HCT116 (cell line): ENCODE measurements at regions not wholly inside any gene's neighbourhood (a gene's known extent, or its start where the extent isn't known, plus 50 kb on each side); places are given as distances from the start of the nearest gene placed in this dataset.

Experiments used
- ATAC-seq: fragments of 200-7000 bp; cut with Tn5 transposase; 2 replicates; pipeline ENCODE4 v1.9.1; 2020; ENCODE audit warnings: mild to moderate bottlenecking, moderate library complexity
- BruUV-seq: library from RNA; stranded (reverse); fragments of 400-500 nt; replicated peaks from 2 replicates; lab custom pipeline; 2021; lab: Mats Ljungman, UMichigan
- CTCF ChIA-PET: fragments of 300-600 bp; sonication (Branson Sonifier 250); formaldehyde crosslinking; loops from one replicate; lab custom pipeline; 2021; ENCODE audit warnings: antibody characterized with exemption; lab: Charles Lee
- POLR2A ChIA-PET: fragments of 300-600, 350-600 bp; sonication (Branson Sonifier 250); formaldehyde crosslinking; loops from one replicate; lab custom pipeline; 2021; ENCODE audit warnings: antibody characterized with exemption; lab: Charles Lee
- RAD21 ChIA-PET, 2 experiments: fragments of 300-600 bp; sonication (Branson Sonifier 250); formaldehyde crosslinking; loops; one replicate each; lab custom pipeline; 2023; ENCODE audit warnings: low total read pairs in 2 of 2; ENCODE audit not compliant: uncharacterized antibody in 2 of 2, unreplicated experiment in 2 of 2, low non-redundant PET in 1 of 2; lab: Charles Lee
- DNase-seq: peaks from one replicate; pipeline ENCODE4 v3.0.0-alpha.2; 2010; ENCODE audit warnings: low read depth, low spot score
- H2AFZ ChIP-seq: fragments of 200-600 bp; shearing (Covaris generic), sonication (generic); 2 replicates; pipeline ENCODE4 v1.6.1; 2017; ENCODE audit warnings: low read depth, mixed run types, mixed read lengths, antibody characterized with exemption, low read length; ENCODE audit not compliant: poor library complexity, severe bottlenecking
- H3K27ac ChIP-seq: 2 replicates; pipeline ENCODE4 v1.5.1; 2012; ENCODE audit warnings: low read depth, low read length
- H3K27me3 ChIP-seq: fragments of 200-600 bp; sonication (generic); 2 replicates; pipeline ENCODE4 v1.6.1; 2016; ENCODE audit warnings: mixed run types, low read length, mixed read lengths; ENCODE audit not compliant: insufficient read depth
- H3K36me3 ChIP-seq, 2 experiments: fragments of 200-500 bp in 1 of 2; fragments of 200-600 bp in 1 of 2; sonication (Bioruptor generic) in 1 of 2; sonication (generic) in 1 of 2; 2 replicates each; pipeline versions ENCODE4 v1.5.1 to v1.6.1; 2014 to 2016; ENCODE audit warnings: low read length in 2 of 2, inconsistent platforms in 1 of 2, mixed read lengths in 1 of 2, mixed run types in 1 of 2; ENCODE audit not compliant: insufficient read depth in 2 of 2, control insufficient read depth in 1 of 2
- H3K4me1 ChIP-seq, 2 experiments: fragments of 200-600 bp in 1 of 2; sonication (generic) in 1 of 2; 2 replicates each; pipeline versions ENCODE4 v1.5.1 to v1.6.1; 2012 to 2017; ENCODE audit warnings: low read length in 2 of 2, inconsistent platforms in 1 of 2, mild to moderate bottlenecking in 1 of 2, mixed read lengths in 1 of 2, mixed run types in 1 of 2, moderate library complexity in 1 of 2; ENCODE audit not compliant: insufficient read depth in 2 of 2, control insufficient read depth in 1 of 2
- H3K4me2 ChIP-seq: fragments of 200-600 bp; sonication (generic); 2 replicates; pipeline ENCODE4 v1.6.1; 2017; ENCODE audit warnings: mixed run types, low read length, mixed read lengths
- H3K4me3 ChIP-seq, 2 experiments: fragments of 200-600 bp in 1 of 2; sonication (generic) in 1 of 2; replicated peaks in 1 of 2; 2 replicates each; pipeline ENCODE4 v1.5.1; 2011 to 2016; ENCODE audit warnings: low read length in 2 of 2, control low read depth in 1 of 2, low read depth in 1 of 2, mild to moderate bottlenecking in 1 of 2, mixed read lengths in 1 of 2, mixed run types in 1 of 2
- H3K79me2 ChIP-seq: fragments of 200-600 bp; sonication (generic); 2 replicates; pipeline ENCODE4 v1.6.1; 2017; ENCODE audit warnings: mild to moderate bottlenecking, mixed run types, low read length, moderate library complexity, mixed read lengths; ENCODE audit not compliant: insufficient read depth
- H3K9ac ChIP-seq: fragments of 200-600 bp; sonication (generic); 2 replicates; pipeline ENCODE4 v1.6.1; 2016; ENCODE audit warnings: low read length, mixed read lengths
- H3K9me2 ChIP-seq: fragments of 200-600 bp; sonication (generic), shearing (Covaris generic); 2 replicates; pipeline ENCODE4 v1.6.1; 2017; ENCODE audit warnings: mixed run types, mild to moderate bottlenecking, moderate library complexity; ENCODE audit not compliant: insufficient read depth
- H3K9me3 ChIP-seq, 2 experiments: fragments of 200-500 bp in 1 of 2; fragments of 200-600 bp in 1 of 2; sonication (Bioruptor generic) in 1 of 2; sonication (generic) in 1 of 2; 2 replicates each; pipeline ENCODE4 v1.6.1; 2014 to 2017; ENCODE audit warnings: low read length in 2 of 2, mixed read lengths in 2 of 2, inconsistent platforms in 1 of 2, low read depth in 1 of 2, mild to moderate bottlenecking in 1 of 2, mixed run types in 1 of 2, moderate library complexity in 1 of 2; ENCODE audit not compliant: control insufficient read depth in 1 of 2, insufficient read depth in 1 of 2
- H4K20me1 ChIP-seq: fragments of 200-600 bp; sonication (generic), shearing (Covaris generic); 2 replicates; pipeline ENCODE4 v1.6.1; 2017; ENCODE audit warnings: mixed run types, mild to moderate bottlenecking, moderate library complexity; ENCODE audit not compliant: insufficient read depth
- EGR1 ChIP-seq: IDR thresholded peaks from 2 replicates; pipeline ENCODE4 v1.6.1; 2012; ENCODE audit warnings: low read depth
- EZH2 ChIP-seq: fragments of 200-600 bp; sonication (generic); IDR thresholded peaks from 2 replicates; pipeline ENCODE4 v1.6.1; 2017; ENCODE audit warnings: antibody characterized with exemption, mixed run types
- EZH2phosphoT487 ChIP-seq: fragments of 200-600 bp; IDR thresholded peaks from 2 replicates; pipeline ENCODE4 v1.6.1; 2018; ENCODE audit warnings: antibody characterized with exemption, borderline replicate concordance
- FOSL1 ChIP-seq: IDR thresholded peaks from 2 replicates; pipeline ENCODE4 v1.6.1; 2012; ENCODE audit warnings: low read depth
- JUND ChIP-seq: IDR thresholded peaks from 2 replicates; pipeline ENCODE4 v1.6.1; 2012
- POLR2AphosphoS5 ChIP-seq: IDR thresholded peaks from 2 replicates; pipeline ENCODE4 v1.6.1; 2011; ENCODE audit warnings: mild to moderate bottlenecking, low read depth, low read length, moderate library complexity
- RAD21 ChIP-seq: IDR thresholded peaks from 2 replicates; pipeline ENCODE4 v1.6.1; 2012; ENCODE audit warnings: low read depth, mild to moderate bottlenecking
- SIN3A ChIP-seq: IDR thresholded peaks from 2 replicates; pipeline ENCODE4 v1.6.1; 2012; ENCODE audit warnings: low read depth
- SP1 ChIP-seq: IDR thresholded peaks from 2 replicates; pipeline ENCODE4 v1.6.1; 2012; ENCODE audit warnings: low read depth
- YY1 ChIP-seq: IDR thresholded peaks from 2 replicates; pipeline ENCODE4 v1.6.1; 2011; ENCODE audit warnings: low read length, low read depth, moderate library complexity, mild to moderate bottlenecking; ENCODE audit not compliant: insufficient replicate concordance; ENCODE audit errors: extremely low read depth
- ZFX ChIP-seq: fragments of 450-650 bp; IDR thresholded peaks from 2 replicates; pipeline ENCODE4 v1.6.1; 2017
- ZNF274 ChIP-seq: fragments of 200-500 bp; sonication (Bioruptor generic); IDR thresholded peaks from 2 replicates; pipeline ENCODE4 v1.6.1; 2014; ENCODE audit warnings: mild to moderate bottlenecking, low read depth, low read length, inconsistent platforms
- intact Hi-C: fragments of 100-400 bp; cut with micrococcal nuclease; formaldehyde crosslinking; loops from 2 replicates; pipeline ENCODE4 v1.10.0; 2022
- TF ChIP-seq, protein P1 (sequence below): IDR thresholded peaks from 2 replicates; pipeline ENCODE4 v1.6.1; 2012
- TF ChIP-seq, protein P2 (sequence below), 3 experiments: fragments of 200-600 bp in 1 of 3; sonication (generic) in 1 of 3; IDR thresholded peaks in 2 of 3; conservative IDR thresholded peaks in 1 of 3; 2 replicates each; pipeline ENCODE4 v1.5.1; 2012 to 2017; ENCODE audit warnings: low read depth in 2 of 3, low read length in 2 of 3, antibody characterized with exemption in 1 of 3, borderline replicate concordance in 1 of 3, control low read depth in 1 of 3, mild to moderate bottlenecking in 1 of 3, mixed read lengths in 1 of 3, mixed run types in 1 of 3, moderate library complexity in 1 of 3; ENCODE audit not compliant: insufficient read depth in 1 of 3
- TF ChIP-seq, protein P3 (sequence below): IDR thresholded peaks from 2 replicates; pipeline ENCODE4 v1.6.1; 2012; ENCODE audit warnings: low read depth
- TF ChIP-seq, protein P4 (sequence below): IDR thresholded peaks from 2 replicates; pipeline ENCODE4 v1.6.1; 2011; ENCODE audit warnings: mild to moderate bottlenecking, low read length, moderate library complexity; ENCODE audit not compliant: insufficient replicate concordance; ENCODE audit errors: extremely low read depth

DNA sequence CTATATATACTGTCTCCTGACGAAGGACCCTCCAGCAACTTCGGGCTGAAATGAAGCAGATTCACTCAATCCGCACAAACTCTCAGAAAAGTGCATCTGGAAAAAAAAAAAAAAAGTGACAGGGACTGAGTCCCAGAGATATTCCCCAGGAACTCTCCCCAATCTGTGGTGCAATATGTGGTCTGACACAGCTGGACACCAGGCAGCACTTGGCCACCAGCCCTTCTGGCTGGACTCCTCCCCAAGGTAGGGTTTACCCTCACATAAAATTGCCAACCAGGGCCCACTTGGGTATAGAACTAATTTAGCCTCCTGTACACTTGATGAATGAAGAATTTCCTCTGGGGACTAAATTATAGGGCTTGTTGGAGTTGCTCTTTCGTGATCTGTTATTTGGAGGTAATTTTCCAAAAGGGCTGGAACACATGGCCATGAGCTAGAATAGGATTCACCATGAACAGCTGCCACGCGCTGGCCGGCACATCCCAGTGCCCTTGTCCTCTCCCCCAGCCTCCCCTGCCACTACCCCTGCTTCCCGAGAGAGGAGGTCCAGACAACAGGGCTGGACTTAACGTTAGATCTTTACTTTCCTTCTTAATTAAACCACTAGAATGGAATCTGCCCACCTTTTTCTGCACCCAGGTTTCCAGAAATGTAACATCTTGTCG, 379.2 kb downstream of the BMP2 start:
- Histone ChIP-seq H3K4me3 (no peak overlapping the region), H3K79me2 (no peaks in the 10 kb centered on the region), H3K4me1 (no peaks in the 10 kb centered on the region), H3K9ac (no peak overlapping the region), H4K20me1 (no peaks in the 10 kb centered on the region), H3K27me3 (no peaks in the 10 kb centered on the region), H2AFZ (no peak overlapping the region), H3K27ac (no peak overlapping the region), H3K36me3 (no peaks in the 10 kb centered on the region), H3K9me2 (no peaks in the 10 kb centered on the region), H3K4me2 (no peak overlapping the region), H3K9me3 (peaks cover 0 to 9% of the 10 kb centered on the region in 2 experiments; a peak in 2 of 4 replicates)
- TF ChIP-seq EZH2 = no peak
- no peak for TF ChIP-seq JUND
- no peak for TF ChIP-seq EGR1
- TF ChIP-seq YY1 = no peak
- no peak for TF ChIP-seq FOSL1
- TF ChIP-seq EZH2phosphoT487 = no peak
- TF ChIP-seq SIN3A = no peak
- TF ChIP-seq, protein P1, sequence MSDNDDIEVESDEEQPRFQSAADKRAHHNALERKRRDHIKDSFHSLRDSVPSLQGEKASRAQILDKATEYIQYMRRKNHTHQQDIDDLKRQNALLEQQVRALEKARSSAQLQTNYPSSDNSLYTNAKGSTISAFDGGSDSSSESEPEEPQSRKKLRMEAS = no peak
- TF ChIP-seq ZNF274 = no peak
- TF ChIP-seq, protein P2, sequence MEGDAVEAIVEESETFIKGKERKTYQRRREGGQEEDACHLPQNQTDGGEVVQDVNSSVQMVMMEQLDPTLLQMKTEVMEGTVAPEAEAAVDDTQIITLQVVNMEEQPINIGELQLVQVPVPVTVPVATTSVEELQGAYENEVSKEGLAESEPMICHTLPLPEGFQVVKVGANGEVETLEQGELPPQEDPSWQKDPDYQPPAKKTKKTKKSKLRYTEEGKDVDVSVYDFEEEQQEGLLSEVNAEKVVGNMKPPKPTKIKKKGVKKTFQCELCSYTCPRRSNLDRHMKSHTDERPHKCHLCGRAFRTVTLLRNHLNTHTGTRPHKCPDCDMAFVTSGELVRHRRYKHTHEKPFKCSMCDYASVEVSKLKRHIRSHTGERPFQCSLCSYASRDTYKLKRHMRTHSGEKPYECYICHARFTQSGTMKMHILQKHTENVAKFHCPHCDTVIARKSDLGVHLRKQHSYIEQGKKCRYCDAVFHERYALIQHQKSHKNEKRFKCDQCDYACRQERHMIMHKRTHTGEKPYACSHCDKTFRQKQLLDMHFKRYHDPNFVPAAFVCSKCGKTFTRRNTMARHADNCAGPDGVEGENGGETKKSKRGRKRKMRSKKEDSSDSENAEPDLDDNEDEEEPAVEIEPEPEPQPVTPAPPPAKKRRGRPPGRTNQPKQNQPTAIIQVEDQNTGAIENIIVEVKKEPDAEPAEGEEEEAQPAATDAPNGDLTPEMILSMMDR (IDR thresholded peaks at IDR 0.05 in 2 of 3, conservative IDR thresholded peaks at IDR 0.05 in 1 of 3; ENCODE audit: borderline replicate concordance in 1 of 3, insufficient read depth in 1 of 3, low read depth in 2 of 3, low read length in 2 of 3) = no peak
- TF ChIP-seq, protein P3, sequence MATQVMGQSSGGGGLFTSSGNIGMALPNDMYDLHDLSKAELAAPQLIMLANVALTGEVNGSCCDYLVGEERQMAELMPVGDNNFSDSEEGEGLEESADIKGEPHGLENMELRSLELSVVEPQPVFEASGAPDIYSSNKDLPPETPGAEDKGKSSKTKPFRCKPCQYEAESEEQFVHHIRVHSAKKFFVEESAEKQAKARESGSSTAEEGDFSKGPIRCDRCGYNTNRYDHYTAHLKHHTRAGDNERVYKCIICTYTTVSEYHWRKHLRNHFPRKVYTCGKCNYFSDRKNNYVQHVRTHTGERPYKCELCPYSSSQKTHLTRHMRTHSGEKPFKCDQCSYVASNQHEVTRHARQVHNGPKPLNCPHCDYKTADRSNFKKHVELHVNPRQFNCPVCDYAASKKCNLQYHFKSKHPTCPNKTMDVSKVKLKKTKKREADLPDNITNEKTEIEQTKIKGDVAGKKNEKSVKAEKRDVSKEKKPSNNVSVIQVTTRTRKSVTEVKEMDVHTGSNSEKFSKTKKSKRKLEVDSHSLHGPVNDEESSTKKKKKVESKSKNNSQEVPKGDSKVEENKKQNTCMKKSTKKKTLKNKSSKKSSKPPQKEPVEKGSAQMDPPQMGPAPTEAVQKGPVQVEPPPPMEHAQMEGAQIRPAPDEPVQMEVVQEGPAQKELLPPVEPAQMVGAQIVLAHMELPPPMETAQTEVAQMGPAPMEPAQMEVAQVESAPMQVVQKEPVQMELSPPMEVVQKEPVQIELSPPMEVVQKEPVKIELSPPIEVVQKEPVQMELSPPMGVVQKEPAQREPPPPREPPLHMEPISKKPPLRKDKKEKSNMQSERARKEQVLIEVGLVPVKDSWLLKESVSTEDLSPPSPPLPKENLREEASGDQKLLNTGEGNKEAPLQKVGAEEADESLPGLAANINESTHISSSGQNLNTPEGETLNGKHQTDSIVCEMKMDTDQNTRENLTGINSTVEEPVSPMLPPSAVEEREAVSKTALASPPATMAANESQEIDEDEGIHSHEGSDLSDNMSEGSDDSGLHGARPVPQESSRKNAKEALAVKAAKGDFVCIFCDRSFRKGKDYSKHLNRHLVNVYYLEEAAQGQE = no peak
- TF ChIP-seq, protein P4, sequence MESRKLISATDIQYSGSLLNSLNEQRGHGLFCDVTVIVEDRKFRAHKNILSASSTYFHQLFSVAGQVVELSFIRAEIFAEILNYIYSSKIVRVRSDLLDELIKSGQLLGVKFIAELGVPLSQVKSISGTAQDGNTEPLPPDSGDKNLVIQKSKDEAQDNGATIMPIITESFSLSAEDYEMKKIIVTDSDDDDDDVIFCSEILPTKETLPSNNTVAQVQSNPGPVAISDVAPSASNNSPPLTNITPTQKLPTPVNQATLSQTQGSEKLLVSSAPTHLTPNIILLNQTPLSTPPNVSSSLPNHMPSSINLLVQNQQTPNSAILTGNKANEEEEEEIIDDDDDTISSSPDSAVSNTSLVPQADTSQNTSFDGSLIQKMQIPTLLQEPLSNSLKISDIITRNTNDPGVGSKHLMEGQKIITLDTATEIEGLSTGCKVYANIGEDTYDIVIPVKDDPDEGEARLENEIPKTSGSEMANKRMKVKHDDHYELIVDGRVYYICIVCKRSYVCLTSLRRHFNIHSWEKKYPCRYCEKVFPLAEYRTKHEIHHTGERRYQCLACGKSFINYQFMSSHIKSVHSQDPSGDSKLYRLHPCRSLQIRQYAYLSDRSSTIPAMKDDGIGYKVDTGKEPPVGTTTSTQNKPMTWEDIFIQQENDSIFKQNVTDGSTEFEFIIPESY = no peak
- TF ChIP-seq SP1 = no peak
- TF ChIP-seq RAD21 = no peak
- no peak for TF ChIP-seq POLR2AphosphoS5
- TF ChIP-seq ZFX = no peak
- intact Hi-C loops = no loop called here
- no TSS peak for BruUV-seq
- CTCF ChIA-PET = no interaction called here
- ATAC-seq (no peak), DNase-seq (no peak)
- POLR2A ChIA-PET = no interaction called here
- RAD21 ChIA-PET = no interaction called here
